IPS-15b (cell line): ENCODE measurements at regions not wholly inside any gene's neighbourhood (a gene's known extent, or its start where the extent isn't known, plus 50 kb on each side); places are given as distances from the start of the nearest gene placed in this dataset.

ENCODE experiments used
- H3K27me3 ChIP-seq: one replicate; pipeline ENCODE4 v1.6.1; 2013; ENCODE audit warnings: low read length; ENCODE audit not compliant: control insufficient read depth, insufficient read depth
- H3K36me3 ChIP-seq: one replicate; pipeline ENCODE4 v1.6.1; 2013; ENCODE audit warnings: low read length; ENCODE audit not compliant: control insufficient read depth, insufficient read depth
- H3K4me1 ChIP-seq: one replicate; pipeline ENCODE4 v1.6.1; 2013; ENCODE audit warnings: mild to moderate bottlenecking, low read length; ENCODE audit not compliant: control insufficient read depth, insufficient read depth
- H3K4me3 ChIP-seq: one replicate; pipeline ENCODE4 v1.5.1; 2013; ENCODE audit warnings: low read depth, low read length
- H3K9ac ChIP-seq: one replicate; pipeline ENCODE4 v1.6.1; 2013; ENCODE audit warnings: low read depth, mild to moderate bottlenecking, low read length
- H3K9me3 ChIP-seq: one replicate; pipeline ENCODE4 v1.6.1; 2013; ENCODE audit warnings: mild to moderate bottlenecking, low read length; ENCODE audit not compliant: control insufficient read depth, insufficient read depth

- H3K4me1 ChIP-seq, result no peaks in the 10 kb centered on the region
- H3K4me3 ChIP-seq, result no peak overlapping the region
- H3K27me3 ChIP-seq, result no peaks in the 10 kb centered on the region
Measured at GRCh38 chr11:45449036-45449601, 163.0 kb upstream of the SYT13 start.

GRCh38 chr11:45448561-45448960, 162.4 kb upstream of the SYT13 start:
- no peak overlapping the region for H3K4me3 ChIP-seq
- no peaks in the 10 kb centered on the region for H3K4me1 ChIP-seq
- H3K9me3 ChIP-seq, result no peaks in the 10 kb centered on the region
- H3K36me3 ChIP-seq, result no peaks in the 10 kb centered on the region
- no peak overlapping the region for H3K9ac ChIP-seq
- no peaks in the 10 kb centered on the region for H3K27me3 ChIP-seq

More at GRCh38 chr11:45449036-45449601, 163.0 kb upstream of the SYT13 start:
- Histone ChIP-seq H3K36me3 (no peaks in the 10 kb centered on the region), H3K9ac (no peak overlapping the region), H3K9me3 (no peaks in the 10 kb centered on the region)

GRCh38 chr11:45446998-45447397, 160.9 kb upstream of the SYT13 start:
- no peaks in the 10 kb centered on the region for H3K9me3 ChIP-seq
- H3K27me3 ChIP-seq, result no peaks in the 10 kb centered on the region
- no peaks in the 10 kb centered on the region for H3K36me3 ChIP-seq
- no peak overlapping the region for H3K4me3 ChIP-seq
- H3K9ac ChIP-seq, result no peak overlapping the region
- no peaks in the 10 kb centered on the region for H3K4me1 ChIP-seq

- Histone ChIP-seq H3K4me3 (no peak overlapping the region), H3K36me3 (no peaks in the 10 kb centered on the region), H3K4me1 (no peaks in the 10 kb centered on the region), H3K9me3 (no peaks in the 10 kb centered on the region), H3K9ac (no peak overlapping the region), H3K27me3 (no peaks in the 10 kb centered on the region)
Measured at GRCh38 chr11:45446434-45446833, 160.3 kb upstream of the SYT13 start.

GRCh38 chr11:45444796-45445195, 158.7 kb upstream of the SYT13 start:
- no peaks in the 10 kb centered on the region for H3K36me3 ChIP-seq
- no peak overlapping the region for H3K9ac ChIP-seq
- H3K27me3 ChIP-seq, result no peaks in the 10 kb centered on the region
- no peaks in the 10 kb centered on the region for H3K9me3 ChIP-seq
- H3K4me3 ChIP-seq, result no peak overlapping the region
- no peaks in the 10 kb centered on the region for H3K4me1 ChIP-seq

- H3K9me3 ChIP-seq, result no peaks in the 10 kb centered on the region
- no peaks in the 10 kb centered on the region for H3K36me3 ChIP-seq
- H3K4me1 ChIP-seq, result no peaks in the 10 kb centered on the region
- H3K9ac ChIP-seq, result no peak overlapping the region
- no peaks in the 10 kb centered on the region for H3K27me3 ChIP-seq
- H3K4me3 ChIP-seq, result no peak overlapping the region
Measured at GRCh38 chr11:45440111-45440510, 154.0 kb upstream of the SYT13 start.

- no peak overlapping the region for H3K9ac ChIP-seq
- H3K27me3 ChIP-seq, result no peaks in the 10 kb centered on the region
- no peaks in the 10 kb centered on the region for H3K36me3 ChIP-seq
- H3K4me3 ChIP-seq, result no peak overlapping the region
- H3K4me1 ChIP-seq, result no peaks in the 10 kb centered on the region
- no peaks in the 10 kb centered on the region for H3K9me3 ChIP-seq
Measured at GRCh38 chr11:45436966-45437365, 150.8 kb upstream of the SYT13 start.

- Histone ChIP-seq H3K4me3 (no peak overlapping the region), H3K9ac (no peak overlapping the region), H3K27me3 (no peaks in the 10 kb centered on the region), H3K4me1 (peaks cover 4% of the 10 kb centered on the region), H3K36me3 (no peaks in the 10 kb centered on the region), H3K9me3 (no peaks in the 10 kb centered on the region)
Measured at GRCh38 chr11:45436118-45436517, 150.0 kb upstream of the SYT13 start.

GRCh38 chr11:45435706-45436105, 149.6 kb upstream of the SYT13 start:
- Histone ChIP-seq H3K4me3 (no peak overlapping the region), H3K9me3 (no peaks in the 10 kb centered on the region), H3K9ac (no peak overlapping the region), H3K36me3 (no peaks in the 10 kb centered on the region), H3K27me3 (no peaks in the 10 kb centered on the region), H3K4me1 (peaks cover 4% of the 10 kb centered on the region)

- H3K27me3 ChIP-seq, result no peaks in the 10 kb centered on the region
- H3K9ac ChIP-seq, result no peak overlapping the region
- no peak overlapping the region for H3K4me3 ChIP-seq
- H3K4me1 ChIP-seq, result peaks cover 4% of the 10 kb centered on the region
- H3K9me3 ChIP-seq, result no peaks in the 10 kb centered on the region
- H3K36me3 ChIP-seq, result no peaks in the 10 kb centered on the region
Measured at GRCh38 chr11:45432910-45433309, 146.8 kb upstream of the SYT13 start.

- Histone ChIP-seq H3K27me3 (no peaks in the 10 kb centered on the region), H3K9ac (no peak overlapping the region), H3K36me3 (no peaks in the 10 kb centered on the region), H3K9me3 (no peaks in the 10 kb centered on the region), H3K4me1 (peaks cover 4% of the 10 kb centered on the region), H3K4me3 (no peak overlapping the region)
Measured at GRCh38 chr11:45432100-45432499, 146.0 kb upstream of the SYT13 start.

- Histone ChIP-seq H3K27me3 (no peaks in the 10 kb centered on the region), H3K9ac (no peak overlapping the region), H3K9me3 (no peaks in the 10 kb centered on the region), H3K36me3 (no peaks in the 10 kb centered on the region), H3K4me3 (no peak overlapping the region), H3K4me1 (peaks cover 4% of the 10 kb centered on the region)
Measured at GRCh38 chr11:45431046-45432018, 145.2 kb upstream of the SYT13 start.
